CD4-positive, alpha-beta memory T cell (primary cell): ENCODE measurements at regions not wholly inside any gene's neighbourhood (a gene's known extent, or its start where the extent isn't known, plus 50 kb on each side); places are given as distances from the start of the nearest gene placed in this dataset.
"Not testable (repeated sequence)": the region's sequence is repeated elsewhere in the genome, so short reads cannot be mapped to it uniquely, and the experiment has no call there.

Experiments used
- CTCF ChIA-PET: fragments of 350-600 bp; sonication (Branson Sonifier 250); formaldehyde crosslinking; loops from one replicate; lab custom pipeline; 2021; ENCODE audit warnings: inconsistent platforms; ENCODE audit not compliant: partially characterized antibody; lab: Charles Lee
- POLR2A ChIA-PET: fragments of 350-600 bp; sonication (Branson Sonifier 250); formaldehyde crosslinking; loops from one replicate; lab custom pipeline; 2021; ENCODE audit not compliant: partially characterized antibody; lab: Charles Lee
- DNase-seq, 5 donors: peaks; one replicate each; pipeline versions ENCODE4 v3.0.0 to v3.0.0-alpha.2; 2020 to 2022; ENCODE audit warnings: mixed read lengths in 1 of 5
- H3K27ac ChIP-seq: one replicate; pipeline ENCODE4 v1.7.0; 2013; ENCODE audit warnings: low read depth, low read length
- H3K27me3 ChIP-seq: 2 replicates; pipeline ENCODE4 v1.7.0; 2013; ENCODE audit warnings: mild to moderate bottlenecking, low read length, moderate library complexity; ENCODE audit not compliant: insufficient read depth
- H3K36me3 ChIP-seq: 2 replicates; pipeline ENCODE4 v1.7.0; 2013; ENCODE audit warnings: mild to moderate bottlenecking, low read length, moderate library complexity; ENCODE audit not compliant: insufficient read depth
- H3K4me1 ChIP-seq: 2 replicates; pipeline ENCODE4 v1.7.0; 2013; ENCODE audit warnings: mild to moderate bottlenecking, low read length, moderate library complexity; ENCODE audit not compliant: insufficient read depth
- H3K4me3 ChIP-seq, 2 donors: one replicate each; pipeline ENCODE4 v1.7.0; 2013; ENCODE audit warnings: low read length in 2 of 2, mild to moderate bottlenecking in 1 of 2
- H3K9me3 ChIP-seq, 2 donors: one replicate each; pipeline ENCODE4 v1.7.0; 2013; ENCODE audit warnings: low read length in 2 of 2, control low read depth in 1 of 2; ENCODE audit not compliant: control insufficient read depth in 1 of 2
- H3K27ac Mint-ChIP-seq, 7 donors: one replicate each; pipeline ENCODE4 v1.8.0; 2020 to 2021; ENCODE audit warnings: mixed read lengths in 7 of 7, mild to moderate bottlenecking in 6 of 7, inconsistent platforms in 3 of 7, moderate library complexity in 3 of 7
- H3K27me3 Mint-ChIP-seq, 2 donors: one replicate each; pipeline ENCODE4 v1.8.0; 2020 to 2021; ENCODE audit warnings: mixed read lengths in 2 of 2
- H3K36me3 Mint-ChIP-seq, 2 donors: one replicate each; pipeline ENCODE4 v1.8.0; 2020 to 2021; ENCODE audit warnings: mixed read lengths in 2 of 2, inconsistent platforms in 1 of 2, mild to moderate bottlenecking in 1 of 2
- H3K4me1 Mint-ChIP-seq, 4 donors: one replicate each; pipeline ENCODE4 v1.8.0; 2020 to 2021; ENCODE audit warnings: mixed read lengths in 4 of 4, mild to moderate bottlenecking in 1 of 4
- H3K4me3 Mint-ChIP-seq, 8 donors: one replicate each; pipeline ENCODE4 v1.8.0; 2020 to 2021; ENCODE audit warnings: mixed read lengths in 8 of 8, mild to moderate bottlenecking in 7 of 8, moderate library complexity in 6 of 8, inconsistent platforms in 3 of 8
- H3K9me3 Mint-ChIP-seq, 8 donors: one replicate each; pipeline ENCODE4 v1.8.0; 2020 to 2021; ENCODE audit warnings: mixed read lengths in 8 of 8, mild to moderate bottlenecking in 5 of 8, inconsistent platforms in 3 of 8, moderate library complexity in 1 of 8
- intact Hi-C: fragments of 100-400 bp; cut with micrococcal nuclease; formaldehyde crosslinking; loops from one replicate; pipeline ENCODE4 v1.15.1; 2023

GRCh38 chrX:42832764-42833549 lies 55.0 kb upstream of the PPP1R2C start:
- intact Hi-C loops: no loop called here
- Mint-ChIP-seq H3K27ac (no peak overlapping the region), H3K9me3 (peaks cover 0 to 8% (median 3%) of the 10 kb centered on the region in 8 donors), H3K4me3 (no peak overlapping the region), H3K27me3 (no peaks in the 10 kb centered on the region), H3K4me1 (peaks cover 0 to 5% (median 3%) of the 10 kb centered on the region in 4 donors), H3K36me3 (no peaks in the 10 kb centered on the region)
- no peak overlapping the region for H3K27ac ChIP-seq
- DNase-seq: no peak
- CTCF ChIA-PET: no interaction called here
- H3K36me3 ChIP-seq: no peaks in the 10 kb centered on the region
- H3K4me3 ChIP-seq: no peak overlapping the region
- H3K4me1 ChIP-seq: no peaks in the 10 kb centered on the region
- no peaks in the 10 kb centered on the region for H3K27me3 ChIP-seq
- POLR2A ChIA-PET: no interaction called here
- H3K9me3 ChIP-seq: no peaks in the 10 kb centered on the region

GRCh38 chrX:42833550-42833940 lies 55.6 kb upstream of the PPP1R2C start:
- DNase-seq, H3K4me1 ChIP-seq, H3K9me3 ChIP-seq, H3K27ac ChIP-seq, POLR2A ChIA-PET, H3K36me3 ChIP-seq, H3K27me3 Mint-ChIP-seq, intact Hi-C loops, CTCF ChIA-PET, H3K27ac Mint-ChIP-seq, H3K36me3 Mint-ChIP-seq, H3K4me3 Mint-ChIP-seq, H3K4me1 Mint-ChIP-seq, H3K27me3 ChIP-seq, H3K4me3 ChIP-seq, H3K9me3 Mint-ChIP-seq: not testable (repeated sequence)

GRCh38 chrX:42837101-42837726 lies 59.3 kb upstream of the PPP1R2C start:
- ChIA-PET POLR2A (no interaction called here), CTCF (interaction anchor here (0.6 kb wide), 2 partner anchors 17 to 996 kb away, joined by 3 to 5 read pairs; no protein-coding TSS in a partner anchor)
- H3K27me3 ChIP-seq: no peaks in the 10 kb centered on the region
- no peak overlapping the region for H3K27ac ChIP-seq
- H3K36me3 ChIP-seq: no peaks in the 10 kb centered on the region
- Mint-ChIP-seq H3K4me1 (peaks cover 0 to 6% (median 3%) of the 10 kb centered on the region in 4 donors), H3K27me3 (no peaks in the 10 kb centered on the region), H3K4me3 (peak overlapping the region in 1 of 8 donors; percentile 49), H3K27ac (no peak overlapping the region), H3K36me3 (no peaks in the 10 kb centered on the region), H3K9me3 (peaks cover 0 to 3% (median 0%) of the 10 kb centered on the region in 8 donors)
- DNase-seq: no peak
- H3K4me3 ChIP-seq: no peak overlapping the region
- H3K4me1 ChIP-seq: no peaks in the 10 kb centered on the region
- intact Hi-C loops: no loop called here
- no peaks in the 10 kb centered on the region for H3K9me3 ChIP-seq

- no peaks in the 10 kb centered on the region for H3K36me3 ChIP-seq
- intact Hi-C loops: no loop called here
- H3K4me3 ChIP-seq: no peak overlapping the region
- Mint-ChIP-seq H3K27ac (no peak overlapping the region), H3K36me3 (no peaks in the 10 kb centered on the region), H3K9me3 (peaks cover 0 to 3% (median 0%) of the 10 kb centered on the region in 8 donors), H3K4me3 (no peak overlapping the region), H3K4me1 (peaks cover 0 to 6% (median 3%) of the 10 kb centered on the region in 4 donors), H3K27me3 (no peaks in the 10 kb centered on the region)
- POLR2A ChIA-PET: no interaction called here
- CTCF ChIA-PET: interaction anchor here (0.6 kb wide), 2 partner anchors 16 to 996 kb away, joined by 3 to 5 read pairs; no protein-coding TSS in a partner anchor
- H3K27ac ChIP-seq: no peak overlapping the region
- H3K4me1 ChIP-seq: no peaks in the 10 kb centered on the region
- H3K9me3 ChIP-seq: no peaks in the 10 kb centered on the region
- H3K27me3 ChIP-seq: no peaks in the 10 kb centered on the region
- no peak for DNase-seq
Observed at GRCh38 chrX:42837747-42838146, 59.8 kb upstream of the PPP1R2C start.

- no peak for DNase-seq
- ChIA-PET POLR2A (interaction anchor here (0.5 kb wide), 1 partner anchor 19 kb away, joined by 4 read pairs; no protein-coding TSS in a partner anchor), CTCF (no interaction called here)
- Histone ChIP-seq H3K27me3 (no peaks in the 10 kb centered on the region), H3K4me3 (no peak overlapping the region), H3K27ac (no peak overlapping the region), H3K4me1 (no peaks in the 10 kb centered on the region), H3K36me3 (no peaks in the 10 kb centered on the region), H3K9me3 (no peaks in the 10 kb centered on the region)
- Mint-ChIP-seq H3K9me3 (peaks cover 0 to 3% (median 0%) of the 10 kb centered on the region in 8 donors), H3K4me1 (peaks cover 0 to 6% (median 3%) of the 10 kb centered on the region in 4 donors), H3K4me3 (no peak overlapping the region), H3K27ac (peak overlapping the region in 1 of 7 donors; percentile 5), H3K36me3 (no peaks in the 10 kb centered on the region), H3K27me3 (no peaks in the 10 kb centered on the region)
- intact Hi-C loops: no loop called here
Observed at GRCh38 chrX:42839632-42840031, 61.7 kb upstream of the PPP1R2C start.

GRCh38 chrX:42846741-42847140 lies 68.8 kb upstream of the PPP1R2C start:
- no peak overlapping the region for H3K4me3 Mint-ChIP-seq
- Histone ChIP-seq H3K9me3 (no peaks in the 10 kb centered on the region), H3K27ac (no peak overlapping the region), H3K4me1 (no peaks in the 10 kb centered on the region), H3K36me3 (no peaks in the 10 kb centered on the region), H3K27me3 (no peaks in the 10 kb centered on the region), H3K4me3 (no peak overlapping the region)
- H3K9me3 Mint-ChIP-seq: peaks cover 0 to 24% (median 16%) of the 10 kb centered on the region in 8 donors
- peaks cover 0 to 2% (median 0%) of the 10 kb centered on the region in 4 donors for H3K4me1 Mint-ChIP-seq
- H3K36me3 Mint-ChIP-seq: peaks cover 0 to 11% of the 10 kb centered on the region in 2 donors
- CTCF ChIA-PET: no interaction called here
- no peak overlapping the region for H3K27ac Mint-ChIP-seq
- intact Hi-C loops: no loop called here
- no peaks in the 10 kb centered on the region for H3K27me3 Mint-ChIP-seq
- POLR2A ChIA-PET: interaction anchor here (0.5 kb wide), 1 partner anchor 17 kb away, joined by 3 read pairs; no protein-coding TSS in a partner anchor
- DNase-seq: no peak

- no peaks in the 10 kb centered on the region for H3K27me3 Mint-ChIP-seq
- no peak for DNase-seq
- H3K27ac Mint-ChIP-seq: no peak overlapping the region
- no peaks in the 10 kb centered on the region for H3K27me3 ChIP-seq
- intact Hi-C loops: no loop called here
- H3K36me3 ChIP-seq: no peaks in the 10 kb centered on the region
- no peaks in the 10 kb centered on the region for H3K9me3 ChIP-seq
- peaks cover 0 to 3% (median 1%) of the 10 kb centered on the region in 4 donors for H3K4me1 Mint-ChIP-seq
- H3K27ac ChIP-seq: no peak overlapping the region
- peaks cover 0 to 18% (median 10%) of the 10 kb centered on the region in 8 donors for H3K9me3 Mint-ChIP-seq
- H3K4me3 ChIP-seq: no peak overlapping the region
- H3K36me3 Mint-ChIP-seq: peaks cover 0 to 5% of the 10 kb centered on the region in 2 donors
- H3K4me3 Mint-ChIP-seq: no peak overlapping the region
- ChIA-PET POLR2A (no interaction called here), CTCF (no interaction called here)
- H3K4me1 ChIP-seq: no peaks in the 10 kb centered on the region
Observed at GRCh38 chrX:42855259-42855658, 77.3 kb upstream of the PPP1R2C start.
